Pancreas (tissue), 10 donors: ENCODE measurements at regions not wholly inside any gene's neighbourhood (a gene's known extent, or its start where the extent isn't known, plus 50 kb on each side); places are given as distances from the start of the nearest gene placed in this dataset.
A peak's percentile ranks its signal among the peaks of the same experiment; 100 is the strongest.

Experiments used
- ATAC-seq, 4 donors: fragments of 200-7000 bp; cut with Tn5 transposase; one replicate each; pipeline versions ENCODE4 v1.8.0 to v1.9.1; 2020; ENCODE audit warnings: mild to moderate bottlenecking in 4 of 4, moderate library complexity in 4 of 4
- DNase-seq, 6 donors: peaks; one replicate each; pipeline ENCODE4 v3.0.0-alpha.2; 2020
- FAIRE-seq: peaks from 2 replicates; lab custom pipeline; 2012; peaks lifted over from hg19 to GRCh38; lab: Jason Lieb, UNC
- H3K27ac ChIP-seq, 4 donors: fragments of 200-600 bp; sonication (generic); 1 replicate in 3 of 4; 2 replicates in 1 of 4; pipeline versions ENCODE4 v1.5.0 to v1.8.0; 2020
- H3K27me3 ChIP-seq, 4 donors: fragments of 200-600 bp; one replicate each; pipeline ENCODE4 v1.8.0; 2021
- H3K36me3 ChIP-seq, 3 donors: fragments of 200-600 bp; sonication (generic) in 1 of 3; one replicate each; pipeline versions ENCODE4 v1.5.0 to v1.8.0; 2020 to 2021
- H3K4me1 ChIP-seq, 3 donors: fragments of 200-600 bp; one replicate each; pipeline ENCODE4 v1.8.0; 2021
- H3K4me3 ChIP-seq, 4 donors: fragments of 200-600 bp; sonication (generic) in 2 of 4; one replicate each; pipeline versions ENCODE4 v1.5.0 to v1.8.0; 2020 to 2021
- H3K9me3 ChIP-seq, 4 donors: fragments of 200-600 bp; one replicate each; pipeline ENCODE4 v1.8.0; 2021
- WGBS, 2 donors: extraction: QIAGEN DNeasy Blood & Tissue Kit; methylation state at CpG; one replicate each; pipeline ENCODE4 v1.1.7; 2013; 5-methylcytosine and 5-hydroxymethylcytosine counted together
- intact Hi-C, 3 donors: fragments of 100-400 bp; cut with DNase I; formaldehyde crosslinking; loops; one replicate each; pipeline versions ENCODE4 v1.11.1 to v1.14.2; 2022
- TF ChIP-seq, protein P1 (sequence below), 4 donors: fragments of 200-600 bp; sonication (generic) in 3 of 4; IDR thresholded peaks; one replicate each; pipeline versions ENCODE4 v1.5.0 to v1.8.0; 2021; ENCODE audit warnings: antibody characterized with exemption in 4 of 4
- donor health status: healthy with polysubstance abuse.
- donor health status: DM: no; HTN: no; CAD: no; lungs with moderate emphysema.
- donor health status: DM: no; HTN: no; CAD: no.
- donor health status: control.
- donor health status: control.
- donor health status: Bipolar disorder and iron deficiency.
- donor health status: DM: yes; HTN: yes; CAD: no.
- donor health status: DM: no; HTN: no; CAD: no.
- donor health status: DM: no; HTN: no; CAD: no.
- donor health status: DM: yes; HTN: yes; CAD: no.

DNA sequence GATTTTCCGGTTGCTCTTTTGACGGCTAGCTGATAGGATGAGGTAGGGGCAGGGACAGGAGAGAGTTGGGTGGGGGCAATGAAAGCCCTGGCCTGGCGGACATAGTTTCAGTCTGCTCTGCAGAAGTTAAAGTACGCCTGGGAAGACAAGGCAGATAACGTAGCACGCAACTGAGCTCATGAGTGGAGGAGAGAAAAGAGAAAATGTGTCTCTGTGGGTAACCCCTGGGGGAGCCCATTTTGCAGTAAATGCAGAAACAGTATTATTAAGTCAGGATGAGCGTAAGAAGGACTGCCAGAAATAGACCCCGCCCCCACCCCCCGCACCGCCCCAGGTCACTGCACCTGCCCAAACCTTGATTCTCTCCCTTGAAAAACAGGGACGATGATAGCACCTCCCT is 51.7 kb upstream of the TARBP1 start:
- TF ChIP-seq, protein P1, sequence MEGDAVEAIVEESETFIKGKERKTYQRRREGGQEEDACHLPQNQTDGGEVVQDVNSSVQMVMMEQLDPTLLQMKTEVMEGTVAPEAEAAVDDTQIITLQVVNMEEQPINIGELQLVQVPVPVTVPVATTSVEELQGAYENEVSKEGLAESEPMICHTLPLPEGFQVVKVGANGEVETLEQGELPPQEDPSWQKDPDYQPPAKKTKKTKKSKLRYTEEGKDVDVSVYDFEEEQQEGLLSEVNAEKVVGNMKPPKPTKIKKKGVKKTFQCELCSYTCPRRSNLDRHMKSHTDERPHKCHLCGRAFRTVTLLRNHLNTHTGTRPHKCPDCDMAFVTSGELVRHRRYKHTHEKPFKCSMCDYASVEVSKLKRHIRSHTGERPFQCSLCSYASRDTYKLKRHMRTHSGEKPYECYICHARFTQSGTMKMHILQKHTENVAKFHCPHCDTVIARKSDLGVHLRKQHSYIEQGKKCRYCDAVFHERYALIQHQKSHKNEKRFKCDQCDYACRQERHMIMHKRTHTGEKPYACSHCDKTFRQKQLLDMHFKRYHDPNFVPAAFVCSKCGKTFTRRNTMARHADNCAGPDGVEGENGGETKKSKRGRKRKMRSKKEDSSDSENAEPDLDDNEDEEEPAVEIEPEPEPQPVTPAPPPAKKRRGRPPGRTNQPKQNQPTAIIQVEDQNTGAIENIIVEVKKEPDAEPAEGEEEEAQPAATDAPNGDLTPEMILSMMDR (IDR thresholded peaks at IDR 0.05): no peak
- Histone ChIP-seq H3K27ac (peak overlapping the region; percentile 98 to 99 (median 98)), H3K9me3 (no peaks in the 10 kb centered on the region), H3K36me3 (no peaks in the 10 kb centered on the region), H3K4me1 (peaks cover 31 to 76% (median 55%) of the 10 kb centered on the region in 3 donors), H3K4me3 (peak overlapping the region in 3 of 4 donors; percentile 8 to 37 (median 25)), H3K27me3 (no peaks in the 10 kb centered on the region)
- no peak for DNase-seq
- ATAC-seq: peak in 1 of 4 donors; percentile 3
- intact Hi-C loops: no loop called here
- 42 to 45% methylated on average over 11 of the region's 11 CpGs for WGBS, 2 donors
- FAIRE-seq: no peak

DNA sequence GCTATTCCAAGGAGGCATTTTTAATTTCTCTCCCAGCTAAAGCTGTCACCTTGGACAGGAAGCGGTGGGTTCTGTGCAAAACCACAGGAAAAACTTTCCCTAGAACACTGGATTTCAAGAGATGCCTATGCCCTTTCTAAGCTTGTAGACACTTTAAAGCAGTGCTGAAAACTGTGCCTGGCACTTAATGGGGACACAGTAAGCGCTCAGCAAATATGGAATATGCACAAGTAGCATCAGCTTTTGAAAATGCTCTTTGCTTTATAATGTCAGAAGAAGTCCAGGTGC is 50.9 kb upstream of the TARBP1 start:
- peak overlapping the region in 1 of 4 donors; percentile 37 for H3K4me3 ChIP-seq
- intact Hi-C loops: no loop called here
- H3K4me1 ChIP-seq: peaks cover 24 to 68% (median 47%) of the 10 kb centered on the region in 3 donors
- FAIRE-seq (no peak), ATAC-seq (no peak), DNase-seq (no peak)
- WGBS, 2 donors: 89 to 94% methylated on average over 2 of the region's 2 CpGs
- H3K36me3 ChIP-seq: no peaks in the 10 kb centered on the region
- no peaks in the 10 kb centered on the region for H3K27me3 ChIP-seq
- H3K27ac ChIP-seq: no peak overlapping the region
- H3K9me3 ChIP-seq: no peaks in the 10 kb centered on the region
- TF ChIP-seq, protein P1 (IDR thresholded peaks at IDR 0.05): no peak

DNA sequence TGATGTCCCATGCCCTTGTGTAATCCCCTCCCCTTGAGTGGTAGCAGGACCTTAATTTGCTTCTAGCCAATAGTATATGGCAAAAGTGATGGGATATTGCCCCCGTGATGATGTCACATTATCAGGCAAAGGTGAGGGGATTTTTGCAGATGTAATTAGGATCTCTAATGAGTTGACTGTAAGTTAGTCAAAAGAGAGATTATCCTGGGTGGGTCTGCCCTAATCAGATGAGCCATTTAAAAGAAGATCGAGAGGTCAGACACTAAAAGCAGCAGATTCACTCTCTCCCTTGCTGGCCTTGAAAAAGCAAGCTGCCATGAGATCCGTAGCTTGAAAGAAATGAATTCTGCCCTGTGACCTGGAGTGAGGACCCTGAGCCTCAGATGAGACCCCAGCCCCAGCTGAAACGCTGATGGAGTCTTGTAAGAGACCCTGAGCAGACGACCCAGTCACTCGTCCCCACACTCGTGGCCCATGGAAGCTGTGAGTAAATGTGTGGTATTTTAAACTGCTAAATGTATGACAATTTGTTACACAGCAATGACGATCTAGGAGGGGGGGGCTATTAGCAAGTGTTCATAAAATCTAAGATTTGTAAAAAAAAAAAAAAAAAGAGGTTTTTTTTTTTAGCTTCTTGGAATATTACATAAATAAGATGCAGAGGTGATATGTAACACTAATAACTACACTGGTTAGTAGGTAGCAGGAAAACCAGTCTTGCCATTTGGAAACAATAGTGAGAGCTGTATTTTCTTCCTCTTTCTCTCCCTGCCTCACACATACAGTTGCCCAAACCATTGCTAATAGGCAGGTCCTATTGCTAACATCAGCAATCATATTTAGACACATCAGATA is 50.3 kb upstream of the TARBP1 start:
- peak overlapping the region in 2 of 4 donors; percentile 17 to 44 for H3K27ac ChIP-seq
- DNase-seq (no peak), FAIRE-seq (no peak), ATAC-seq (no peak)
- TF ChIP-seq, protein P1 (IDR thresholded peaks at IDR 0.05): no peak
- no peaks in the 10 kb centered on the region for H3K27me3 ChIP-seq
- WGBS, 2 donors: 80 to 87% methylated on average over 8 of the region's 8 CpGs
- H3K4me1 ChIP-seq: peaks cover 19 to 65% (median 44%) of the 10 kb centered on the region in 3 donors
- H3K36me3 ChIP-seq: no peaks in the 10 kb centered on the region
- intact Hi-C loops: no loop called here
- peak overlapping the region in 1 of 4 donors; percentile 37 for H3K4me3 ChIP-seq
- no peaks in the 10 kb centered on the region for H3K9me3 ChIP-seq
